Ovary (tissue), 3 donors: ENCODE measurements at regions not wholly inside any gene's neighbourhood (a gene's known extent, or its start where the extent isn't known, plus 50 kb on each side); places are given as distances from the start of the nearest gene placed in this dataset.

Experiments used
- POLR2A ChIP-seq: fragments of 450-650 bp; IDR thresholded peaks from one replicate; pipeline ENCODE4 v1.6.1; 2017; ENCODE audit warnings: antibody characterized with exemption, mild to moderate bottlenecking, moderate library complexity
- TF ChIP-seq, protein P1 (sequence below), 3 donors: fragments of 450-650 bp in 2 of 3; fragments of 200-600 bp in 1 of 3; IDR thresholded peaks; one replicate each; pipeline versions ENCODE4 v1.5.1 to v1.8.0; 2016 to 2022; ENCODE audit warnings: antibody characterized with exemption in 3 of 3, mild to moderate bottlenecking in 1 of 3
- donor health status: DM: no; HTN: no; CAD: no.

DNA sequence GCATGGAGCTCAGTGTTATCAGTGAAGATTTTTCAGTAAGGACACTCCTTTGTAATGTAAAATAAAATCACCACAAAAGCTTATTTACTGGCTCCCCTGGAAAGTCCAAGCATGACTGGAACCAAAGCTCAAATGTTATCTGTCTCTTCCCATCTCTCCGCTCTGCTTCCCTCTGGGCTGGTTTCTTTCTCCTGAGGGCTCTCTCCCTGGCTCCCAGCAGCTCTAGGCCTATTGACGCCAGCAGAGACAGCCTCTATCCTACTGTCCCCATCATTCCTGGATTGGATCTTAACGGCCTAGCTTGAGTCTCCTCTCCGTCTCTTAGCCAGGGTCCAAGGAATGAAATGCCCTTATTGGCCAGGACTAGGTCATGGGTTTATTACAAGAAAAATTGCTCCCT is 86.1 kb downstream of the TMEM167A start:
- TF ChIP-seq, protein P1, sequence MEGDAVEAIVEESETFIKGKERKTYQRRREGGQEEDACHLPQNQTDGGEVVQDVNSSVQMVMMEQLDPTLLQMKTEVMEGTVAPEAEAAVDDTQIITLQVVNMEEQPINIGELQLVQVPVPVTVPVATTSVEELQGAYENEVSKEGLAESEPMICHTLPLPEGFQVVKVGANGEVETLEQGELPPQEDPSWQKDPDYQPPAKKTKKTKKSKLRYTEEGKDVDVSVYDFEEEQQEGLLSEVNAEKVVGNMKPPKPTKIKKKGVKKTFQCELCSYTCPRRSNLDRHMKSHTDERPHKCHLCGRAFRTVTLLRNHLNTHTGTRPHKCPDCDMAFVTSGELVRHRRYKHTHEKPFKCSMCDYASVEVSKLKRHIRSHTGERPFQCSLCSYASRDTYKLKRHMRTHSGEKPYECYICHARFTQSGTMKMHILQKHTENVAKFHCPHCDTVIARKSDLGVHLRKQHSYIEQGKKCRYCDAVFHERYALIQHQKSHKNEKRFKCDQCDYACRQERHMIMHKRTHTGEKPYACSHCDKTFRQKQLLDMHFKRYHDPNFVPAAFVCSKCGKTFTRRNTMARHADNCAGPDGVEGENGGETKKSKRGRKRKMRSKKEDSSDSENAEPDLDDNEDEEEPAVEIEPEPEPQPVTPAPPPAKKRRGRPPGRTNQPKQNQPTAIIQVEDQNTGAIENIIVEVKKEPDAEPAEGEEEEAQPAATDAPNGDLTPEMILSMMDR (IDR thresholded peaks at IDR 0.05) = no peak
- no peak for TF ChIP-seq POLR2A
